Thymus (tissue), 11 donors: ENCODE measurements at regions not wholly inside any gene's neighbourhood (a gene's known extent, or its start where the extent isn't known, plus 50 kb on each side); places are given as distances from the start of the nearest gene placed in this dataset.

Source experiments
- DNase-seq, 9 donors: peaks; one replicate each; pipeline ENCODE4 v3.0.0-alpha.2; 2013; ENCODE audit warnings: low spot score in 9 of 9, low read depth in 6 of 9, missing footprints in 1 of 9
- H3K27ac ChIP-seq, 2 donors: one replicate each; pipeline ENCODE4 v1.5.1; 2013; ENCODE audit warnings: control low read depth in 1 of 2, low read depth in 1 of 2, low read length in 1 of 2, mild to moderate bottlenecking in 1 of 2, moderate library complexity in 1 of 2
- H3K27me3 ChIP-seq, 2 donors: one replicate each; pipeline ENCODE4 v1.5.1; 2013; ENCODE audit warnings: low read length in 1 of 2; ENCODE audit not compliant: control insufficient read depth in 2 of 2, insufficient read depth in 1 of 2
- H3K36me3 ChIP-seq, 2 donors: one replicate each; pipeline ENCODE4 v1.5.1; 2013; ENCODE audit warnings: low read length in 1 of 2, mild to moderate bottlenecking in 1 of 2, moderate library complexity in 1 of 2; ENCODE audit not compliant: control insufficient read depth in 2 of 2, insufficient read depth in 2 of 2
- H3K4me1 ChIP-seq, 2 donors: one replicate each; pipeline ENCODE4 v1.5.1; 2013; ENCODE audit warnings: low read length in 2 of 2; ENCODE audit not compliant: control insufficient read depth in 2 of 2, insufficient read depth in 2 of 2
- H3K4me3 ChIP-seq, 2 donors: one replicate each; pipeline ENCODE4 v1.5.1; 2013; ENCODE audit warnings: low read length in 2 of 2, control low read depth in 1 of 2, mild to moderate bottlenecking in 1 of 2
- H3K9me3 ChIP-seq, 2 donors: one replicate each; pipeline ENCODE4 v1.5.1; 2013; ENCODE audit warnings: low read length in 1 of 2, mild to moderate bottlenecking in 1 of 2; ENCODE audit not compliant: control insufficient read depth in 2 of 2, insufficient read depth in 1 of 2
- WGBS: extraction: QIAGEN DNeasy Blood & Tissue Kit; methylation state at CpG from one replicate; pipeline ENCODE4 v1.1.7; 2013; 5-methylcytosine and 5-hydroxymethylcytosine counted together
- donor health status: healthy.

DNA sequence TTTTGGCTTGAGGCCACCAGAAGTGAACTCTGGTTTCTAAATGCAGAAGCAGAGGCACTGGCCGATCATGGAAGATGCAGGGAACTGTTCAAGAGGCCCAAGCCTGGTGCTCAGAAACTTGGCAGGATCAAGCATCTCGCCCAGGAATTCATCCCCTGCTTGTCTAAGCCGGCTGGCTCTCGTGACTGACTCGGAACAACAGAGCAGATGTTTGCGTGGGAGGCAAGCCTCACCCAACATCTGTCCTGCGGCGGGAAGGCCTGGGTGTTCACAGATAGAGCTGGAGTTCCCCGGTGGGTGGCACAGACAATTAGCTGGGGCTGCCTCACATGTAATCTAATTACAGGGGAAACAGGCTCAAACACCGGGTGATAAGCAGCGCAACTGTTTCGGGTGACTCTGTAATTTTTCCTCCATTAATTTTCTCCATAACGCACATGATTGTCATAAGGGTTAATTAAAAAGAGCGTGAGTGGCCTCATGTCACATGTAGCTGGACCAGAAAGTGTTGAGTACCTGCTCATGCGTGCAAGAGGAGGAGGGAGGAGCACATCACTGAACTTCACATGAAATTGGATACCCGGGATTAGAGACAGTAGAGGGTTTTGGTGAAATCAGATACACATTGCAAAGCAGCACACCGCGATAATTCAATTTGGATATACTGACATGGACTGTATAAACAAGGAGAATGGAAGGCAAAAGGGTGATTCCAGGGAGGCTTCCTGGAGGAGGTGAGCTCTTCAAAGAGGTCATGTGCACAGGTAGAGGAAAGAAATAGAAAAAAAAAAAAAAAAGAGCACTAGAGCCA, 180.0 kb downstream of the ETS2 start:
- 9% methylated on average over 18 of the region's 18 CpGs for WGBS
- H3K27me3 ChIP-seq: peaks cover 0 to 15% of the 10 kb centered on the region in 2 donors
- peak in 3 of 9 donors; percentile 52 to 77 (median 54) for DNase-seq
- peak overlapping the region in 1 of 2 donors; percentile 70 for H3K27ac ChIP-seq
- no peak overlapping the region for H3K4me3 ChIP-seq
- peaks cover 0 to 4% of the 10 kb centered on the region in 2 donors for H3K9me3 ChIP-seq
- no peaks in the 10 kb centered on the region for H3K36me3 ChIP-seq
- H3K4me1 ChIP-seq: peaks cover 60 to 86% of the 10 kb centered on the region in 2 donors

DNA sequence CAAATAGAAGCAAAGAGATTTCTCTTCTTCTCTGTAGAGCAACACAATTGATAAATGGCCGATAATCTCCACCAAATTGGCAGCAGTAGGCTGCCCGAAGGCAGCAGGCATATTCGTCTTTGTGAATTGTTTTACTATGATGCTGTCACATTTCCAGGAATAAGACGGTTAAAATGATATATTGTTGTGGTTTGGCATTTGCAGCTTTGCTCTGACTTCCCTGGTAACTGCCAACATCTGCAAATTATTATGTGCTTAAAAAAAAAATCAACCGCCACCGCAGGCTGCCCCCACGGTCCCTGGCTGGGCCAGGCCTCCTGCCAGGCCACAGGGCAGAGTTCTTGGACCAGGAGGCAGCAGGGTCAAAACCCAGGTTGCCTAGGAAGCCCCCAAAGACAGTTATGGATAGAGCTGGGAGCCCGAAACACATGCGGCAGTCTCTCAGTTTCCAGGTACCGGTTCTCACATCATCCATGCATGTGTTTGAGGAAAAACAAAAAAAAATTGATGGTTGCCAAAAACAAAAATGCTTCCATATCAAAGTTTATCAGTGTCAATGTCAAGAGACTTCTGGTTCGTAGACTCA, 179.3 kb downstream of the ETS2 start:
- no peaks in the 10 kb centered on the region for H3K36me3 ChIP-seq
- peaks cover 0 to 4% of the 10 kb centered on the region in 2 donors for H3K9me3 ChIP-seq
- peaks cover 61 to 86% of the 10 kb centered on the region in 2 donors for H3K4me1 ChIP-seq
- peak overlapping the region; percentile 66 to 70 for H3K27ac ChIP-seq
- H3K4me3 ChIP-seq: no peak overlapping the region
- DNase-seq: peak in 1 of 9 donors; percentile 58
- 1% methylated on average over 11 of the region's 11 CpGs for WGBS
- peaks cover 0 to 18% of the 10 kb centered on the region in 2 donors for H3K27me3 ChIP-seq

DNA sequence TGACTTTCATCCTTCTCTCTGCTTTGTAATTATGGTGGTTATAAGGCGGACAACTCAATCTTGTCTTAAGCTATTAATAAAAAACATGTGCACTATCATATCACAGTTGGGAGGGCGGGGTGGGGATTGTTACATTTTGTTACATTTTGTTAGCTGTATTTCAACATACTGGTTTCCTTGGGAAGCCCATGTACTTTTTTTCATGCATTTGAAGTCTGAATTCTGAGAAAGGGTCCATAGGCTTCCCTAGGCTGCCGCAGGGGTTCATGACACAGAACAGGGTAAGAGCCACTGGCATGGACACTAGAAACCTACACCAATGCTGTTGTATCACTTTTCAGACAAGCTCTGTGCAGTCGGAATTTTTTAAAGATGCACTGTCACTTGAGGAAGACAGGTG, 178.8 kb downstream of the ETS2 start:
- H3K27me3 ChIP-seq: peaks cover 0 to 17% of the 10 kb centered on the region in 2 donors
- WGBS: 6% methylated on average over 4 of the region's 4 CpGs
- H3K27ac ChIP-seq: peak overlapping the region; percentile 66 to 70
- H3K4me1 ChIP-seq: peaks cover 64 to 86% of the 10 kb centered on the region in 2 donors
- H3K36me3 ChIP-seq: no peaks in the 10 kb centered on the region
- H3K9me3 ChIP-seq: peaks cover 0 to 4% of the 10 kb centered on the region in 2 donors
- DNase-seq: no peak
- H3K4me3 ChIP-seq: no peak overlapping the region

DNA sequence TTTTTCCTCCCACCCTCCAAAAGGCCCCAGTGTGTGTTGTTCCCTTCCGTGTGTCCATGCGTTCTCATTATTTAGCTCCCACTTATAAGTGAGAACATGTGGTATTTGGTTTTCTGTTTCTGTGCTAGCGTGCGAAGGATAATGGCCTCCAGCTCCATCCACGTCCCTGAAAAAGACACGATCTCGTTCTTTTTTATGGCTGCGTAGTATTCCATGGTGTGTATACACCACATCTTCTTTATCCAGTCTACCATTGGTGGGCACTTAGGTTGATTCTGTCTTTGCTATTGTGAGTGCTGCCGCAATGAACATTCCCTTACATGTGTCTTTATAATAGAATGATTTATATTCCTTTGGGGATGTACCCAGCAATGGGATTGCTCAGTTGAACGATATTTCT, 177.8 kb downstream of the ETS2 start:
- Histone ChIP-seq H3K27ac (no peak overlapping the region), H3K9me3 (peaks cover 0 to 4% of the 10 kb centered on the region in 2 donors), H3K27me3 (peaks cover 0 to 9% of the 10 kb centered on the region in 2 donors), H3K4me1 (peaks cover 63 to 82% of the 10 kb centered on the region in 2 donors), H3K4me3 (no peak overlapping the region), H3K36me3 (no peaks in the 10 kb centered on the region)
- DNase-seq: no peak
- 86% methylated on average over 10 of the region's 10 CpGs for WGBS

DNA sequence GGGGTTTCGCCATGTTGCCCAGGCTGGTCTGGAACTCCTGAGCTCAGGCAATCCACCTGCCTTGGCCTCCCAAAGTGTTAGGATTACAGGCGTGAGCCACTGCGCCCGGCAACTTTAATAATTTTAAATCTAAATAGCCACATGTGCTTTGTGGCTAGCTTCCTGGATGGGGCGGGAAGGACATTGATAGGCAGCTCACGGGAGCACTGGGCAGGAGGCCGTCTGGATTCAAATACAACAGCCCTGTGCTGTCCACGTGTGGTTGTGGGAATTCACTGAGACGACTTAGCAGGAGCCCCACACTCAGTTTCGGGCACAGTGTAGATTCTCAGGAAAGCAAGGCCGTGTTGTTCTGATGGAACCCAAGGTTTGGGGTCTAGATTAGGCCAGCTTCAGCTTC, 177.1 kb downstream of the ETS2 start:
- H3K4me1 ChIP-seq: peaks cover 56 to 74% of the 10 kb centered on the region in 2 donors
- 95% methylated on average over 11 of the region's 11 CpGs for WGBS
- H3K4me3 ChIP-seq: no peak overlapping the region
- no peak for DNase-seq
- no peak overlapping the region for H3K27ac ChIP-seq
- peaks cover 0 to 5% of the 10 kb centered on the region in 2 donors for H3K27me3 ChIP-seq
- H3K36me3 ChIP-seq: no peaks in the 10 kb centered on the region
- peaks cover 0 to 4% of the 10 kb centered on the region in 2 donors for H3K9me3 ChIP-seq

DNA sequence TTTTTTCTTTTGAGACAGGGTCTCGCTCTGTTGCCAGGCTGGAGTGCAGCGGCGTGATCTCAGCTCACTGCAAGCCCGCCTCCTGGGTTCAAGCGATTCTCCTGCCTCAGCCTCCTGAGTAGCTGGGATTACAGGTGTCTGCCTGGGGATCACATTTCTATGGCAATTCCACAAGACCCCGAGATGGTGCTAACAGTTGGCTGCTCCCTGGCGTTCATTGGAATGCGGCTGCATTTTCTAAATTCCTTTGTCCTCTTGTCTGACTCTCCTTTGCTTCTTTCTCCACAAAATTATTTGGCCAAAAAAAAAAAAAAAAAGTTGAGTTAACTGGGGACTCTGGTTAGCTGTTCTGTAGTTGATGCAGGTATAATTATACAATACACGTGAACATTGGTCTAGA, 176.4 kb downstream of the ETS2 start:
- Histone ChIP-seq H3K4me1 (peaks cover 50 to 71% of the 10 kb centered on the region in 2 donors), H3K27me3 (peaks cover 0 to 5% of the 10 kb centered on the region in 2 donors), H3K4me3 (no peak overlapping the region), H3K27ac (no peak overlapping the region), H3K36me3 (no peaks in the 10 kb centered on the region), H3K9me3 (peaks cover 0 to 4% of the 10 kb centered on the region in 2 donors)
- WGBS: 97% methylated on average over 9 of the region's 9 CpGs
- no peak for DNase-seq

DNA sequence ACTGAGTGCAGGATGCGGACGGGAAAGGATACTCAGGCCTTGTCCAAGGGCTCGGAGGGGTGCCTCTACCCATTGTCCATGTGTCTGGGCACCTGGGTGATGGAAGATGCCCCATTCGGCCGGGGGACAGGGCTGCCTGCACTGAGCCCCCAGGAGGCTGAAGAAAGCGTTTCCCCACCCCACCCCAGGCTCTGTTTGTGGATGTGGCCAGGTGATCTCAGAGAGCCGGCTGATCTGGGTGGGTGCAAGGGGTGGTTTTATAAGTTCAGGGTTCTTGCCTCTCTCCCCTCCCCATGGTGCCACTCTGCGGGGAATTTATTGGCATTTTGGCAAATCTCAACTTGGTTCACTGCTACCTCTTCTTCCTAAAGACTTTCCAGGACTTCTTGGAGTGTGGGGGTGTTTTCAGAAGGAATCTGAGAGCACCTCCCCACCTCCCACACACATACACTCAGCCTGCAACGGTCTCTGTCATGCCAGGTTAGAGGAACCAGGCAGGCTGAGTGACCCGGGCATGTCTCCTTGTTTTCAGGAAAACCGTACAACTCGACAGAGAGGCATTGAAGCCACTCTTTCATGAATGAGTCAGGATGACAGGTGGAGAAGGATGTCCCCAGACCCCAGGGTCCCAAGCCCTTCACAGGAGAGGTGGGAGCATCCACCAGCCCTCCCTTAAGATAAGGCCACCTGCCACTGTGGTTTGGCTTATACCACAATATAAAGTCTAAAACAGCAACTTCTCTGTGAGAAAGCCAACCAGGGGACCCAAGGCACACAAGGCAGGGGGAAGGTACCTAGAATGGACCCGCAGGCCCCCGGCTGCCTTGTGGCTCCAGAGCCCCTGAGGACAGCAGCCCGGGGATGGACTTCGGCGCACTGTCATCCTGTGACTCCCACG, 174.9 kb downstream of the ETS2 start:
- H3K4me3 ChIP-seq: no peak overlapping the region
- peaks cover 0 to 4% of the 10 kb centered on the region in 2 donors for H3K9me3 ChIP-seq
- no peaks in the 10 kb centered on the region for H3K36me3 ChIP-seq
- peaks cover 0 to 5% of the 10 kb centered on the region in 2 donors for H3K27me3 ChIP-seq
- peak overlapping the region in 1 of 2 donors; percentile 26 for H3K27ac ChIP-seq
- peak in 1 of 9 donors; percentile 63 for DNase-seq
- H3K4me1 ChIP-seq: peaks cover 41 to 57% of the 10 kb centered on the region in 2 donors
- 23% methylated on average over 18 of the region's 18 CpGs for WGBS

DNA sequence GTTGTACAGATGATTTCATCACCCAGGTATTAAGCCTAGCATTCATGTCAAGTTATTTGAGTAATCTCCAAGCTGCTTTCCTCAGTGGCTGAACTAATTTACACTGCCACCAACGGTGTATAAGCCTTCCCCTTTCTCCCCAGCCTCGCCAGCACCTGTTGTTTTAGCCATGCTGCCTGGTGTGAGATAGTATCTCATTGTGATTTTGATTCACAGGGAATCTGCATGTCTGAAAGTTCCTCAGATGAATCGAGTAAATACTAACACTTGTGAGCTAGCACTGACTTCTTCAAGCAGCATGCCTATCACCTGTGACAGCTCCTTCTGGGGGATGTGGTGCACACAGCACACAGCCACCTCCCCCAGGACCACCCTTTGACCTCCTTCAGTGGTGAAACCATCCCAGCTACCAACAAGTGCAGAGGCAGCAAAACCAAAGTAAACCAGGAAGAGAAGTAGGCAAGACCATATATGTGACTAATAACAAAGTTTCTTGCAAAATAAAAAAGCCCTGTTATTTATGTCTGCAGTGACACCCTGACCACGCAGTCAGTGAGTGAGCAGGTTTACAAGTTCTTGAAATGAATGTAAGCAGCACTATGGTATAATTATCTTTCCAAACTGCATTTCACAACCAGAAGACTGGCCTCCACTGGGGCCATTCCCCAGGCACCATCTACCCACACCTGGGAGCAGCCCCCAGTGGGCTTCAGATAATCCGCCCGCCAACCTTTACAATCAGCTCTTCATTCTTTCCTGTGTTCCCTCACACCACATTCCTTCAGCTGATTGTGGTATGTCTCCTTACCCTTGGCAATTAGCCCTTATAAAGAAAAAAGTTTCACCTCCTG, 173.8 kb downstream of the ETS2 start:
- Histone ChIP-seq H3K27ac (peak overlapping the region in 1 of 2 donors; percentile 33), H3K9me3 (peaks cover 0 to 4% of the 10 kb centered on the region in 2 donors), H3K36me3 (no peaks in the 10 kb centered on the region), H3K27me3 (peaks cover 0 to 3% of the 10 kb centered on the region in 2 donors), H3K4me3 (no peak overlapping the region), H3K4me1 (peaks cover 29 to 46% of the 10 kb centered on the region in 2 donors)
- 14% methylated on average over 6 of the region's 6 CpGs for WGBS
- peak in 1 of 9 donors; percentile 60 for DNase-seq
